ENCODE measurements at regions not wholly inside any gene's neighbourhood (a gene's known extent, or its start where the extent isn't known, plus 50 kb on each side); places are given as distances from the start of the nearest gene placed in this dataset.
"Not testable (repeated sequence)": the region's sequence is repeated elsewhere in the genome, so short reads cannot be mapped to it uniquely, and the experiment has no call there.

DNA sequence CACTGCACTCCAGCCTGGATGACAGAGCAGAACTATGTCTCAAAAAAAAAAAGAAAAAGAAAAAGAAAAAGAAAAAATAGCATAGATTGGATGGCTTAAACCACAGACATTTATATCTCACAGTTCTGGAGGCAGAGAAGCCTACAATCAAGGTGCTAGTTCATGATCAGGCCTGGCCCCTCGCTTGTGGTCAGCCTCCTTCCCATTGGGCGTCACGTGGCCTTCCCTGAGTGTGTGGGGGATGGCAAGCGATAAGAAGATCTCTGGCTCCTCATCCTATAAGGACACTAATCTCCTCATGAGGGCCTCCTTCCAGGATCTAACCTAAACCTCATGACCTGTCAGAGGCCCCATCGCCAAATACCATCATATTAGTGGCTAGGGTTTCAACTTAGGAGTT, 320.2 kb upstream of the SPATA31A3 start:
- DNase-seq (ENCODE audit: low read depth, low spot score): not testable (repeated sequence)

GRCh38 chr9:67307109-67307508, 314.8 kb upstream of the SPATA31A3 start:
- DNase-seq (ENCODE audit: low read depth, low spot score): not testable (repeated sequence)

- DNase-seq (ENCODE audit: low read depth, low spot score): not testable (repeated sequence)
Measured at GRCh38 chr9:67288797-67289196, 296.4 kb upstream of the SPATA31A3 start.

- not testable (repeated sequence) for DNase-seq (ENCODE audit: low read depth, low spot score)
Measured at GRCh38 chr9:67288117-67288735, 295.9 kb upstream of the SPATA31A3 start.

DNA sequence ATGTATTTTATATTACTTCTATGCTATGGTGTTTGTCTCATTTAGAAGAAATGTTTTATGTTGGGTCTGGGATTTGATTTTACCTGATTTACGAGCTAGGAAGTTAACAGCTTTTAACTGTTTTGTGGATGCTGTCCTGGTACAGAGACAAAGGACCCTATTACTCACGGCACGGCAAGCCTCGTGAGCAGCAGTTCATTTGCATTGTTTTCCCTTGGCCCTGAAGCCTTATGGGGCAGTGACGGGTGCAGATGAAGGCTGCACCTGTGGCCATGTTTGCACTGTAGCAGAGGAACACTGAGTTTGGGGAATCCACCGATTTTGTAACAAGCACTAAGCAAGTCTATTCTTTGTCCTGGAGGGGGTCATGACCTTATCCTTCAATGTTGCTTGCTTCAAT, 291.9 kb upstream of the SPATA31A3 start:
- DNase-seq (ENCODE audit: low read depth, low spot score): not testable (repeated sequence)

DNA sequence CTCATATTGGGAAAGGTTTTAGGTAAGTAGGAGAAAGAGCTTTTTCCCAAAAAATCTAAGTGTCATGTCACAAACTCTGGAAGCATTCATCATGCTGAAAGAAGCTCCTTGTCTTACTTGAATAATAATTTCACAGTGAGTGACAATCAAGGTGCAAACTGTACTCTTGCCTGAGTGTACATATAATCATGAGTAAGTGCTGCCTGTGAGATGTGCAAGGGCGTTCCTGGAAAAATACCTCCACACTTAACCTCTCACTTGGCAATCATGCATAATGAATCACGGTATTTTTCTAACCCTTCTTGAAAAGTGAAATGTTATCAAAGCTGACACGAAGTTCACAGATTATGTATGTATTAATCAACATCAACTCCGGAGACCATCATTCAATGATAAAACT, 289.2 kb upstream of the SPATA31A3 start:
- not testable (repeated sequence) for DNase-seq (ENCODE audit: low read depth, low spot score)

GRCh38 chr9:67269692-67270091, 277.3 kb upstream of the SPATA31A3 start:
- not testable (repeated sequence) for DNase-seq (ENCODE audit: low read depth, low spot score)

GRCh38 chr9:67257894-67258293, 265.5 kb upstream of the SPATA31A3 start:
- DNase-seq (ENCODE audit: low read depth, low spot score): not testable (repeated sequence)

DNA sequence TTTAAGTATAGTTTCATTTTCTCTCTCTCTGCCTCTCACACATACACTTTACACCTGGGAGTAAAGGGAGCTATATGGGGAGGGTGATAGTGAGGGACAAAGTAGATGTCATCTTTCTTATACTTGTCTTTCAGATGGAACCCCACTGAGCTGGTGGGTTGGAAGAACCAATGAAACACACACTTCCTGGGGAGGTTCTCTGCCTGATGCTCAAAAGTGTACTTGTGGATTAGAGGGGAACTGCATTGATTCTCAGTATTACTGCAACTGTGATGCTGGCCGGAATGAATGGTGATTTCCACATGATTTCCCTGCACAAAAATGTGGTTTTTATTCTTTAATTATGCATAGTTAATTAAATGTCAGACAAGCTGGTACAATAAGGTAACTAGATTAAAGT, 256.6 kb upstream of the SPATA31A3 start:
- DNase-seq (ENCODE audit: low read depth, low spot score): not testable (repeated sequence)

GRCh38 chr9:67212073-67212472, 219.7 kb upstream of the SPATA31A3 start:
- not testable (repeated sequence) for DNase-seq (ENCODE audit: low read depth, low spot score)

DNA sequence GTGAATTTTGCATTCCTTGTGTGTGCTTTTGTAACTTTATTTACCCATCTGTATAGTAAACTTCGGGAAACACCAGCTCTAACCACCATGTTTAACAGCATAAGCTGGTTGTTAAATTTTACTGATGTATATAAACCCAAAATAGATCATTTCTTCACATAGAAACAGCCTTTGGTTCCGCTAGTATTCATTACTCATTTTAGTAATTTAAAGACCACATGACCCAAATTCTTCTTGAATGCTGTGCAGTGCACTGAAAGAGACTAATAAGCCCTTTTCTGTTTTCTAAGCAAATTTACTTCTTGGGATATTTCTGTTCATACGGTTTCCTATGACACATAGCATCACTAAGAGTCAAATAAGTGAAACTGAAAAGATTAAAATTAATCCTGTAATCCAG, 218.5 kb upstream of the SPATA31A3 start:
- DNase-seq (ENCODE audit: low read depth, low spot score): not testable (repeated sequence)

DNA sequence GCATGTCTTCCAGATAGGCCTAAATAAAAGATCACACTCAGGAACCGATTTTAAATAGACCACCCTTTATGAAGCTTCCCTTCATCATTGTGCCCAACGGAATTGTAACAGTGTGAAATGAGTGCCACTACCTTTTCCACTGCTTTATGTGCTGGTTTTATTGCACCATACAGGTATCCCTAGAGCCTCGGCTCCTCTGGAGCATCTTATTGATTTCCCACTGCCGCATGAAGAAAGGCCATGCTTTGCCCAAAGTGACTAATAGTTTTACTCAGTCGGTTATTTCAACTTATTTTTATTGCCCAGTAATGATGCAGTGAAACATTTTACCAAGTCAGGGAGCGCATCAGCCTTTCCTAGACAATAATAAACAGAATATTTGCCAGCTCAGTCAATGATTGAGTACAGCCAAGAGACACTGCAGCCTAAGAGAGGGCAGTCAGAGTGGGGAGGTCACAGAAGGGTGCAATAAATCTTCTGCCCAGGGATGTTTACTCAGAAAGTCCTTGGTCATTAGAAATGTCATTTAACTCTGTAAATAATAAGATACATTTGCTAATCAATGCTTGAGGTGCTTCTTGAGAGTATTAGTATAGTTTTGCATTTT, 216.6 kb upstream of the SPATA31A3 start:
- not testable (repeated sequence) for DNase-seq (ENCODE audit: low read depth, low spot score)

- DNase-seq (ENCODE audit: low read depth, low spot score): not testable (repeated sequence)
Measured at GRCh38 chr9:67196135-67196534, 203.8 kb upstream of the SPATA31A3 start.

DNA sequence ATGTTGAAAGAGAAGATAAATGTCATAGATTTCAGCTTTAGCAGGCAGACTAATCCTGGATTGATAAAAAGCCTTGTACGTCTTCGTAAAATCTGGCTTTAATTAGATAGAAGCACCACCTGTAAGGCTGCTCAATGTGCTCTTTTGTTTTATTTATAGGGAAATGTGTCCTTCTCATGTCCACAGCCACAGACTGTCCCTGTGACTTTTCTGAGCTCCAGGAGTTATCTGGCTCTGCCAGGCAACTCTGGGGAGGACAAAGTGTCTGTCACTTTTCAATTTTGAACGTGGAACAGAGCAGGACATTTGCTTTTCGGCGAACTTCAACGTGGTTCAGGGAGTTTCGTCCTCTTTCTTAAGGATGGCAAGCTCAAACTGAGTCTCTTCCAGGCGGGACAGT, 203.0 kb upstream of the SPATA31A3 start:
- not testable (repeated sequence) for DNase-seq (ENCODE audit: low read depth, low spot score)

- not testable (repeated sequence) for DNase-seq (ENCODE audit: low read depth, low spot score)
Measured at GRCh38 chr9:67179185-67179584, 186.8 kb upstream of the SPATA31A3 start.

GRCh38 chr9:67175167-67175566, 182.8 kb upstream of the SPATA31A3 start:
- DNase-seq (ENCODE audit: low read depth, low spot score): not testable (repeated sequence)

- not testable (repeated sequence) for DNase-seq (ENCODE audit: low read depth, low spot score)
Measured at GRCh38 chr9:67171721-67172120, 179.4 kb upstream of the SPATA31A3 start.

DNA sequence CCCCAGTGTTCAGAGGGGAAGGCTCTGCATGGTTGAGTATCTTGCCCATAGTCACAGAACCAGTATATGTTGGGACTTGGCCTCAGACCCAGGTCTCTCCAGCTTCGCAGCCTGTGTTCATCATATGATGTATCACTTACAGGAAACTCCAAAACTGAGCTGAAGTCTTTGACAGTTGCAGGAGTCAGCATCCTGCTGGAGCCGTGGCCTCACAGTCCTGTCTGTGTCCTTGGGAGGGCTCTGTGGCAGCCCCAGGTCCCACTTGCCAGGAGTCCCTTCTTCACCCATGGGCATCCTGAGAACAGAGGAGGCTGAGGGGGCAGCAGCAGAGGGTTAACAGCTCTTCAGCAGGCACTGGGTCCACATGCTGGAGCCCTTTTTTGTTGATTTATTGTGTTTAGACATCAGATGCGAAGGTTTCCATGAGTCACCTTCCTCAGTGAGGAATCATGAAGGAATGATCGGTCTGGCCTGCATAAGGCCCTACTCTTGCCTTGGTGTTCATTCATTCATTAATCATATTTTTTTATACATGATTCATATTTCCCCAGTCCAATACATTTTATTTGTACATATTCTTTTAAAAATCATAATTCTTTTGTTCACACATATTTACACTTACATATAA, 176.3 kb upstream of the SPATA31A3 start:
- DNase-seq (ENCODE audit: low read depth, low spot score): not testable (repeated sequence)

DNA sequence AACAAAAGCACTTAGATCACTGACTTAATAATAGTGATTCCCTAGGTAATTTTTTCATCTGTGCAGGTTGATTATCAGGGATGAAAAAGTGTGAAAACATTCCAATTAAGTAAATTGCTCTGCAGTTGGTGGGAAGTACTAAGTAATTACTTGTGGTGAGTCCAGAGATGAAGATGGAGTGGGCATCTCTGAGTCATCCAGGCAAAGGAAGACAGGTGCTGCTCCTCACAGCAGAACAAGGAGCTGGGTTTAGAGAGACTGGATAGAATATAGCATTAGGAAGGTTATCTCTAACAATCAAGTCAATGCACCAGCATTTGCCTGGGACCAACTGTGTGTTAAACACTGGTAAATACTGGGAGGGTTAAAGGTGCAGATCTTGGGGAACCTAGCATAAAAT, 174.0 kb upstream of the SPATA31A3 start:
- DNase-seq (ENCODE audit: low read depth, low spot score): not testable (repeated sequence)

DNA sequence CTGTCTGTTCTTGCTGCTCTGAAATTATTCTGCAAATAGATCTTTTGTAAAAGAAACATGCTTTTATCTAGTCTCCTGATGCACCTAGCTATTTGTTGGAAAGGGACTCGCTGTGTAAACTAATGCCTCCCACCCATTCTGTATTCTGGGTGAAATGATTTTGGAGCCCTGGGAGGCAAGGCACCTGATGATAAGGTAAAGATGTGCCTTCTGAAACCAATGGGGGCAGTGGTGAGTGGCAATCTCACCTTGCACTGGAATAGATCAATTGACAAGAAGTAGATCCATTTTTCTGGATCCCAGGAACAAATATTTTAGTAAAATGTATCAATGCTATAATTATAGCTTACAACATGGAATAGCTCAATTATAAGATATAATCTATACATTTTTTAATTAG, 170.5 kb upstream of the SPATA31A3 start:
- DNase-seq (ENCODE audit: low read depth, low spot score): not testable (repeated sequence)

DNA sequence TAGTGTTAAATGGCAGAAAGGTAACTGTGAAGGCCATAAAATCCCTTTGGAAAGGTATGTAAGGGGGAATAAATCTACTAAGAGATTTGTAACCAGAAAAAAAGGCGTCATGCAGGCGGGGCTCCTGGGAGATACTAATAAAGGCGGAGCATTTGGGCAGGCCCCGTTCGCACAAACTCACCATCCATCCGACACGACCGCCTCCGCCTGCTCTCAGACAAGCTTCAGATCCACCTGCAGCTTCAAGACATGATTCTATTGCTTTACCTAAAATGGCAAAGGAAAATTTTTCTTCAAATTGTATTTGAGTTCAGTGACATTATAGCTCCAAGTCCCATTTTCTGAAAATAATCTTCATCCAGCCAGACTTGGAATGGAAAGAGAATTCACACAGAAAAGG, 162.9 kb upstream of the SPATA31A3 start:
- DNase-seq (ENCODE audit: low read depth, low spot score): not testable (repeated sequence)

GRCh38 chr9:67153501-67153900, 161.2 kb upstream of the SPATA31A3 start:
- DNase-seq (ENCODE audit: low read depth, low spot score): not testable (repeated sequence)

Measured in ELF-1 (cell line).